Astrocyte (in vitro differentiated cells and primary cell): ENCODE measurements at regions not wholly inside any gene's neighbourhood (a gene's known extent, or its start where the extent isn't known, plus 50 kb on each side); places are given as distances from the start of the nearest gene placed in this dataset.

Source experiments
- DNase-seq: peaks from one replicate; pipeline ENCODE4 v3.0.0-alpha.2; 2010; ENCODE audit warnings: low read depth
- FAIRE-seq: peaks from 2 replicates; lab custom pipeline; 2011; peaks lifted over from hg19 to GRCh38; lab: Jason Lieb, UNC
- H2AFZ ChIP-seq: 2 replicates; pipeline ENCODE4 v1.6.0; 2012; ENCODE audit warnings: low read depth, low read length, inconsistent platforms
- H3K27ac ChIP-seq: 2 replicates; pipeline ENCODE4 v1.5.1; 2011; ENCODE audit warnings: low read depth, low read length, inconsistent platforms
- H3K27me3 ChIP-seq: 2 replicates; pipeline ENCODE4 v1.6.0; 2011; ENCODE audit warnings: low read length, inconsistent platforms; ENCODE audit not compliant: insufficient read depth
- H3K36me3 ChIP-seq: 2 replicates; pipeline ENCODE4 v1.5.1; 2011; ENCODE audit warnings: low read length, inconsistent platforms; ENCODE audit not compliant: insufficient read depth
- H3K4me1 ChIP-seq: 2 replicates; pipeline ENCODE4 v1.5.1; 2011; ENCODE audit warnings: low read length, inconsistent platforms; ENCODE audit not compliant: insufficient read depth
- H3K4me2 ChIP-seq: 2 replicates; pipeline ENCODE4 v1.6.0; 2012; ENCODE audit warnings: low read length, inconsistent platforms
- H3K4me3 ChIP-seq: 2 replicates; pipeline ENCODE4 v1.5.1; 2011; ENCODE audit warnings: low read depth, mild to moderate bottlenecking, low read length, inconsistent platforms; ENCODE audit not compliant: insufficient read depth
- H3K79me2 ChIP-seq: 2 replicates; pipeline ENCODE4 v1.6.0; 2012; ENCODE audit warnings: mild to moderate bottlenecking, low read length, inconsistent platforms; ENCODE audit not compliant: insufficient read depth
- H3K9ac ChIP-seq: 2 replicates; pipeline ENCODE4 v1.6.0; 2012; ENCODE audit warnings: mild to moderate bottlenecking, low read length, inconsistent platforms
- H3K9me3 ChIP-seq: 2 replicates; pipeline ENCODE4 v1.5.1; 2012; ENCODE audit warnings: low read depth, mild to moderate bottlenecking, low read length, inconsistent platforms; ENCODE audit not compliant: insufficient read depth
- H4K20me1 ChIP-seq: 2 replicates; pipeline ENCODE4 v1.6.0; 2012; ENCODE audit warnings: low read length, inconsistent platforms; ENCODE audit not compliant: insufficient read depth
- H3K27ac Mint-ChIP-seq: one replicate; pipeline ENCODE4 v1.8.0; 2021; ENCODE audit warnings: mild to moderate bottlenecking, mixed read lengths; ENCODE audit not compliant: unreplicated experiment
- H3K27me3 Mint-ChIP-seq: one replicate; pipeline ENCODE4 v1.8.0; 2021; ENCODE audit warnings: low read depth, mixed read lengths; ENCODE audit not compliant: unreplicated experiment
- H3K36me3 Mint-ChIP-seq: one replicate; pipeline ENCODE4 v1.8.0; 2021; ENCODE audit warnings: low read depth, mixed read lengths; ENCODE audit not compliant: unreplicated experiment
- H3K4me1 Mint-ChIP-seq: one replicate; pipeline ENCODE4 v1.8.0; 2021; ENCODE audit warnings: low read depth, mixed read lengths; ENCODE audit not compliant: unreplicated experiment
- H3K4me3 Mint-ChIP-seq: one replicate; pipeline ENCODE4 v1.8.0; 2021; ENCODE audit warnings: mild to moderate bottlenecking, moderate library complexity, mixed read lengths; ENCODE audit not compliant: unreplicated experiment
- H3K9me3 Mint-ChIP-seq: one replicate; pipeline ENCODE4 v1.8.0; 2021; ENCODE audit warnings: mild to moderate bottlenecking, mixed read lengths; ENCODE audit not compliant: unreplicated experiment
- EZH2 ChIP-seq: IDR thresholded peaks from 2 replicates; pipeline ENCODE4 v1.6.1; 2012; ENCODE audit warnings: mild to moderate bottlenecking, low read length, inconsistent platforms; ENCODE audit not compliant: insufficient read depth
- TF ChIP-seq, protein P1 (sequence below): IDR thresholded peaks from 2 replicates; pipeline ENCODE4 v1.5.1; 2011; ENCODE audit warnings: low read depth, mild to moderate bottlenecking, inconsistent platforms, low read length, moderate library complexity; ENCODE audit not compliant: insufficient read depth

DNA sequence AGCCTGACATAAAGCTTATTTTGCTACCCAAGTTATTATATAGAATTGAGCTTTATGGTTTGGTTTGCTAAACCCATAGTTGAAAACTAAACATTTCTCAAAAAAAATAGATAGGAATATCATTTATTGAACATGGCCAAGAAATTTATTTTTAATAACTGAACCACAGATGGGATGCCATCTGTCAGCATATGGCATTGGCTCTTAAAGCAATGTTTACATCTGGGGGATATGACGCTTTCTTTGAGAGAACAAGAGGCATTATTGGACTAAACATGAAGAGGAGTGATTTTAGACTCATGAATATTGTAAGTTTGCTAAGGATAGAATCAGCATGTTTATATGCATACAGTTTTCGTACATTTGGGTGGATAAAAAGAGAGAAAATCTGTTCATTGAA, 132.6 kb upstream of the SLIT2 start:
- H3K4me1 ChIP-seq = no peaks in the 10 kb centered on the region
- no peaks in the 10 kb centered on the region for H3K27me3 ChIP-seq
- H3K79me2 ChIP-seq = no peaks in the 10 kb centered on the region
- Mint-ChIP-seq H3K4me1 (no peaks in the 10 kb centered on the region), H3K27ac (no peak overlapping the region), H3K9me3 (no peaks in the 10 kb centered on the region), H3K4me3 (no peak overlapping the region), H3K27me3 (no peaks in the 10 kb centered on the region), H3K36me3 (no peaks in the 10 kb centered on the region)
- FAIRE-seq = no peak
- H3K36me3 ChIP-seq = no peaks in the 10 kb centered on the region
- H2AFZ ChIP-seq = no peak overlapping the region
- no peak overlapping the region for H3K27ac ChIP-seq
- H3K4me2 ChIP-seq = no peak overlapping the region
- no peak overlapping the region for H3K9ac ChIP-seq
- no peak for TF ChIP-seq EZH2
- TF ChIP-seq, protein P1, sequence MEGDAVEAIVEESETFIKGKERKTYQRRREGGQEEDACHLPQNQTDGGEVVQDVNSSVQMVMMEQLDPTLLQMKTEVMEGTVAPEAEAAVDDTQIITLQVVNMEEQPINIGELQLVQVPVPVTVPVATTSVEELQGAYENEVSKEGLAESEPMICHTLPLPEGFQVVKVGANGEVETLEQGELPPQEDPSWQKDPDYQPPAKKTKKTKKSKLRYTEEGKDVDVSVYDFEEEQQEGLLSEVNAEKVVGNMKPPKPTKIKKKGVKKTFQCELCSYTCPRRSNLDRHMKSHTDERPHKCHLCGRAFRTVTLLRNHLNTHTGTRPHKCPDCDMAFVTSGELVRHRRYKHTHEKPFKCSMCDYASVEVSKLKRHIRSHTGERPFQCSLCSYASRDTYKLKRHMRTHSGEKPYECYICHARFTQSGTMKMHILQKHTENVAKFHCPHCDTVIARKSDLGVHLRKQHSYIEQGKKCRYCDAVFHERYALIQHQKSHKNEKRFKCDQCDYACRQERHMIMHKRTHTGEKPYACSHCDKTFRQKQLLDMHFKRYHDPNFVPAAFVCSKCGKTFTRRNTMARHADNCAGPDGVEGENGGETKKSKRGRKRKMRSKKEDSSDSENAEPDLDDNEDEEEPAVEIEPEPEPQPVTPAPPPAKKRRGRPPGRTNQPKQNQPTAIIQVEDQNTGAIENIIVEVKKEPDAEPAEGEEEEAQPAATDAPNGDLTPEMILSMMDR = no peak
- no peak for DNase-seq
- H3K4me3 ChIP-seq = no peak overlapping the region
- H3K9me3 ChIP-seq = no peaks in the 10 kb centered on the region
- no peaks in the 10 kb centered on the region for H4K20me1 ChIP-seq

DNA sequence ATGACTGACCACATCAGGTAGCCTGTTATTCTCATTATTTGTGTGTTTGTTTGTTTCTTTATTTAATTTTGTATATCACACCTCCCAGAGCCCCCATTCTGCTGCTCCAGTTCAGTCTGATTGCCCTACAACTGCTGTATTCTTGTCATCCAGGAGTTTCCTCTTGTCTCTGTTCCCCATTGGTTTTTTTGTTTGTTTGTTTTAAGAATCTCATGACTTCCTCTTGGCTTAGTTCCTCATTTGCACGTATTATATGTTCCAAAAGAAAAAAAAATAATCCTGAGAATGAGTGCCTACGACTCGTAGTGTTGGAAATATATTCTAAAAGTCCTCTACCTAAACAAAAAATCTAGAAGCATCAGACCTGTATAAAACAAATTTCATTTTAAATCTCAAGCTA, 142.3 kb upstream of the SLIT2 start:
- Histone ChIP-seq H3K4me3 (no peak overlapping the region), H3K36me3 (no peaks in the 10 kb centered on the region), H3K9ac (no peak overlapping the region), H3K4me2 (no peak overlapping the region), H3K79me2 (no peaks in the 10 kb centered on the region), H4K20me1 (no peaks in the 10 kb centered on the region), H2AFZ (no peak overlapping the region), H3K4me1 (no peaks in the 10 kb centered on the region), H3K27ac (no peak overlapping the region), H3K27me3 (no peaks in the 10 kb centered on the region), H3K9me3 (no peaks in the 10 kb centered on the region)
- TF ChIP-seq EZH2 = no peak
- TF ChIP-seq, protein P1 = no peak
- no peak overlapping the region for H3K27ac Mint-ChIP-seq
- H3K4me3 Mint-ChIP-seq = no peak overlapping the region
- H3K27me3 Mint-ChIP-seq = no peaks in the 10 kb centered on the region
- H3K36me3 Mint-ChIP-seq = no peaks in the 10 kb centered on the region
- no peak for FAIRE-seq
- DNase-seq = no peak
- H3K4me1 Mint-ChIP-seq = no peaks in the 10 kb centered on the region
- peaks cover 3% of the 10 kb centered on the region for H3K9me3 Mint-ChIP-seq

DNA sequence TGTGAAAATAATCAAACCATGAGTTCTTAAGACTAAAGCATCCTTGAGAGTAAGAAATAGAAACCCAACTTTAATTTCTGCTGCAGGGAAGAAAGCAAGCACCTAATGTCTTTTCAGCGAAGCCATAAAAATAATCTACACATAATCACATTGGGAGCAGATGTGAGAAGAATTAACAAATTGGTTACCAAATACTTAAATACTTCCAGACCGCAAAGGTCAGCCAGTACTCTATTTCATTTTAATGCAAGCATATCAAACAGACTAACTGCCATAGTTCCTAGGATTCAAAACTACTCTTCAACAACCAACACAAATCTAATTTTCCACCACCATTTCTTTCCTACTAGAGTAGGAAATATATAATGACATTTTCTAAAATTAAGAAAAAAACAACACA, 144.8 kb upstream of the SLIT2 start:
- Histone ChIP-seq H3K27me3 (no peaks in the 10 kb centered on the region), H3K4me2 (no peak overlapping the region), H3K36me3 (no peaks in the 10 kb centered on the region), H3K27ac (no peak overlapping the region), H2AFZ (no peak overlapping the region), H4K20me1 (no peaks in the 10 kb centered on the region), H3K4me3 (no peak overlapping the region), H3K9ac (no peak overlapping the region), H3K4me1 (no peaks in the 10 kb centered on the region), H3K79me2 (no peaks in the 10 kb centered on the region), H3K9me3 (no peaks in the 10 kb centered on the region)
- TF ChIP-seq EZH2 = no peak
- TF ChIP-seq, protein P1 = no peak
- no peak overlapping the region for H3K27ac Mint-ChIP-seq
- H3K9me3 Mint-ChIP-seq = peaks cover 3% of the 10 kb centered on the region
- no peaks in the 10 kb centered on the region for H3K27me3 Mint-ChIP-seq
- no peaks in the 10 kb centered on the region for H3K36me3 Mint-ChIP-seq
- FAIRE-seq (no peak), DNase-seq (no peak)
- no peak overlapping the region for H3K4me3 Mint-ChIP-seq
- H3K4me1 Mint-ChIP-seq = no peaks in the 10 kb centered on the region
